Stimulated activated CD8-positive, alpha-beta memory T cell treated with anti-CD3 and anti-CD28 coated beads, Interleukin-12 subunit alpha, Interleukin-12 subunit beta, amount 100 ng/mL, for 24 hours (primary cell): ENCODE measurements at regions not wholly inside any gene's neighbourhood (a gene's known extent, or its start where the extent isn't known, plus 50 kb on each side); places are given as distances from the start of the nearest gene placed in this dataset.

ENCODE experiments used
- DNase-seq: peaks from one replicate; pipeline ENCODE4 v3.0.0-alpha.2; 2020; ENCODE audit errors: extremely low read depth

DNA sequence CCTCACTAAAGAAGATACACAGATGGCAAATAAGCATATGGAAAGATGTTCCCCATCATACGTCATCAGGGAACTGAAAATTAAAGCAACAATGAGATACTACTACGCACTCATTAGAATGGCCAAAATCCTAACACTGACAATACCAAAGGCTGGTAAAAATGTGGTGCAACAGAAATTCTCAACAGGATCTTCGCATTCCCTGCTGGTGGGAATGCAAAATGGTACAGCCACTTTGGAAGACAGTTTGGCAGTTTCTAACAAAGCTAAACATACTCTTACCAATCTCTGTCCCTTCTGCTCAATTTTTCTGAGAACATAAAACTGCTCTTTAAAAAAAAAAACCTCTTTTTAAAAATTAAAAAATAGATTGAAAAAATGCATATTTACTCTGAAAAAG lies 300.2 kb downstream of the FBXW7 start:
- DNase-seq = no peak

DNA sequence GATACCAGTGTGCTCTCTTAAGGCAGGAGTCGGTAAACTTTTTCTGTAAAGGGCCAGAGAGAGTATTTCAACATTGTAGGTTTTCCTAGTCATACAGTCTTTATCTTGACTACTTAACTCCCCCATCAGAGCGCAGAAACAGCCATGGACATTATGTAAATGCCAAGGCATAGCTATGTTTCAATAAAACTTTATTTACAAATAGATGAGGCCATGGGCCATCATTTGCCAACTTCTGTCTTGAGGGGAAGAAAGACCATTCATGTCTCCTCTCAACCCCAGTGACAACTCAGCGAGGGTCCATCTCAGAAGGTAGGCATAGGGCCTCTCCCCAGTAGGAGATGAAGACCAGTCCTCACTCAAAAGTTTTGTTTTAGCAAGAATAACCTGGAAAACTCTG lies 301.3 kb downstream of the FBXW7 start:
- no peak for DNase-seq

DNA sequence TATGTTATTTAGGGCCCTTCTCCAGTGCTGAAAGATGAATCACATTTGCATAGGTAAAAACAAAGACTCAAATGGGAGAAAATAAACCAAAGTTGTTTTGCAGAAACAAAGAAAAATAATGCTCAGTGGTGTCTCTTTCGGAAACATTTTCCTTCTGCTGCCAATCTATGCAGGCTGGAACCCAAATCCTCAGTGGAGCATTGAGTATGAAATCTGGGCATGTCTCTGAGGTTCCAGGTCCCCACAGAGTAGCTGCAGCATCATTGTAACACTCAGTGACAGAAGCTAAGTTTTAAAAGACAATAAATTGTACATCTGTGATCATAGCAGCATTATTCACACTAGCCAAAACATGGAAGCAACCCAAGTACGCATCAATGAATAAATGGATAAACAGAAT lies 303.6 kb downstream of the FBXW7 start:
- no peak for DNase-seq

GRCh38 chr4:152229782-152230289 lies 306.1 kb downstream of the FBXW7 start:
- no peak for DNase-seq

DNA sequence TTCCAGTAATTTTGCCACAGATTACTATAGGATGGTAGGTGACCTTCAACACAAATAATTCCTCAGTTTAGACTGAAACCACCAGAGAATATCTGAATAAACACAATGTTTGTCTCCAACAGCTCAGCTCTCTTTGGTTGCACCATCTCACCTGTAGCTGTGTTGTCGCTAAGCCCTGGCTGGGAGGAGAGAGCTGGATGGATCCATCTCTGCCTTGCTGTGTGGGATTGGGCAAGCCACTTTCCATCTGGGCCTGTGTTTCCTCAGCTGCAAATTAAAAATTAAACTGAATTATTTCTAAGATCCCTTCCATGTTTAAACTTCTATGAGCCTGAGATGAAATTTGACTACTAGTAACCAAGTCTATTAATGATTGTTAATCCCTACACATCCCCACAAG lies 310.2 kb downstream of the FBXW7 start:
- no peak for DNase-seq

- DNase-seq = no peak
These were observed 311.0 kb downstream of the FBXW7 start for GRCh38 chr4:152224721-152225420.

DNA sequence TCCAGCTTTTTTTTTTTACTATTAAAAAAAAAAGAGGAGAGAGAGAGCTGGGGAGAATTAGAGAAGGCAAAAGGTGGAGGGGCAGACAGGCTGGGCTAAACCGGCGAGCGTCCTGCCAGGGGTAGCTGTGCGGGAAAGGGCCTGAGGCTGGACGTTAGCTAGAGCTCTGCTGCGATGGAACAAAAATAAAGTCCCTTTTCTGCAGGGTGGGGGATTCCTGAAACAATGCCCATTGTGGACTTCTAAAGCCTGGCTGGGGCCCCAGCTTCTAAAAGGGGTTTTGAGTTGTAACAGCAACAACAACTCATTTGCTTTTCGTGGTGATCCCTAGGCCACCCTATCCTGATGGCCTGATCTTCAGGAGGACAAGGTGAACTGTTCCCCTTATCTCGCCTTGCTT lies 311.7 kb downstream of the FBXW7 start:
- no peak for DNase-seq

DNA sequence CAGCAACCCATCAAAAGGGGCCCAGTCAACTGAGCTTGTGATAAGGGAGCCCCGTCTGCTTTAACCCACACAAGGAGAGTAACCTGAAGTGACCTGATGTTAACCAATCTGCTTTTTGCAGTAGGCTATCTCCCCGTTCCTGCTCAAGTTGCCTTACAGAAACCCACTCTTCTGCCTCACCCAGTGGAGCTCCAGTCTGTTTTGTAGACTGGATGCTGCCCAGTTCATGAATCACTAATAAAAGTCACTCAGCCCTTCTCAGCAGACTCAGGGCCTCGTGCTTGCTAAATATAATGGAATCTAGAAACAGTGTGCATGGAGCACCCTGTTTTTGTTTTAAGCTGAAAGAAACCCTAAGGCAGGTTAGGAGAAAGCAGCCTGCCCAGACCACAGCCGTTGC lies 312.3 kb downstream of the FBXW7 start:
- no peak for DNase-seq

- no peak for DNase-seq
These were observed 313.9 kb downstream of the FBXW7 start for GRCh38 chr4:152221816-152222516.

DNA sequence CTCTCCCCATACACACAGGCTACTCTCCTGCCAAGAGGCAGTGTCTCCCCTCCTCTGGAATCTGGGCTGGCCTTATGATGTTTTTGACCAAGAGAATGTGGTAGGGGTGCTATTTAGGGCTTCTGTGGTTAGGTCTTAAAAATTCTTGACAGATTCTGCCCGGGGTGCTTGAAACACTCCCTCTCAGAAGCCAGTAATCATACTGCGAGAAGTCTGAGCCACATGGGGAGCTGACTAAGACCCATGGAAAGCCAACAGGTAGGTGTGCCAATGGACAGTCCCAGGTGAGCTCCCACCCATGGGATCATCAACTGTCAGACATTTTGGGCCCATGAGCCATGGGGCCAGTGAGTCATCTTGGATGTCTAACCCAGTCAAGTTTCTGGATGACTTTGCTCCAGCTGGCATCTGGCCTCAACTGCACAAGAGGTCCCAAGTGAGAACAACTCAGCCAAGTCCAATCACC lies 315.7 kb downstream of the FBXW7 start:
- DNase-seq = no peak

DNA sequence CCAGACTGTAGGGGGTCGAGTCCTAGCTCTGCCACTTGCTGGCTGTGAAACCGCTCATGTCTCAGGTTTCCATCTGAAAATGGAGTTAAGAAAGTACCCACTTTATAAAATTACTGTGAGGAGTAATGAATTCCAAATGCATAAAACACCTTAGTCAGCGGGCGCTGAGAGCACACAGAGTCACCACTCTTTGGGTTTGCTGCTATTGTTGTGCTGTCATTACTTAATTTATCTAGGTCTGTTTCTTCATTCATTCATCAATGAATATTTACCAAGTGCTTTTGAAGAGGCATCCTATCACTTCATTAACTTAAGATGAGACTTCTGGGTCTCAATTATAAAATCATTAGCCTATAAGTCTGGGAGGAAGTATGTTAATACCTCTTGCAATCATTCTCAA lies 317.3 kb downstream of the FBXW7 start:
- DNase-seq = no peak

DNA sequence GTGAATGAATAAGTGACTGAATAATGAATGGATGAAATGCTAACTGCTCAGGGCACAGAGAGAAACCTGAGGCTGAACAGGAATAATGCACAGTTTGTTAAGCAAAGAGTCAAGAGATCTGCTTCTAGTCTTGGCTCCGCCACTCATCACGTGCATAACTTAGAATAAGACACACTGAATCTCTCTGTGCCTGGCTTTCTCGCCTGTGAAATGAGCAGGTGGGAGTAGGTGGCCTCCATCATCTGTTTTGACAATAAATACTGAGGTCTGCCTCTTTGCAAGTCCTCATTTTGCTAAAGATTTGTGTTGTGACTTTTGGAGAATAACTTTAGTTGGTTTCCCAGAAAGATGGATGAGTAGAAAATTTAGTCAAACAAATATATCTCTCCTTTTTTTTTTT lies 318.0 kb downstream of the FBXW7 start:
- no peak for DNase-seq

- DNase-seq = no peak
These were observed 323.8 kb downstream of the FBXW7 start for GRCh38 chr4:152211936-152212653.

- DNase-seq = no peak
These were observed 326.0 kb downstream of the FBXW7 start for GRCh38 chr4:152209772-152210493.

DNA sequence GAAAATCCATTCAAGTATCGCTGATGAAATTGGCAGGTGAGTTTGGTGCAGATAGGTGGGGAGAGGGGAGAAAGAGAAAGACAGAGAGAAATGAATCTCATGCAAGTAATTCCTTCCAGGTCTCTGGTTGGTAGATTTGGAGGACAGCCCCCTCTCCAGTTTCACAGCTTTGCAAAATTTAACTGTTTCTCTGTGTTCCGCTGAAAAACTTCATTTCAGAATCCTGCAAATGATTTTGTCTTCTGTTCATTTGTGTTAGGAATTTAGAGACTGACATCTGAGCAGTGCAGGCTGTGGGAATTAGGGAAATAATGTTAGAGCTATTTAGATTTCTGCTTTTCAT lies 328.5 kb downstream of the FBXW7 start:
- no peak for DNase-seq

GRCh38 chr4:152206646-152207377 lies 329.1 kb downstream of the FBXW7 start:
- DNase-seq = no peak

DNA sequence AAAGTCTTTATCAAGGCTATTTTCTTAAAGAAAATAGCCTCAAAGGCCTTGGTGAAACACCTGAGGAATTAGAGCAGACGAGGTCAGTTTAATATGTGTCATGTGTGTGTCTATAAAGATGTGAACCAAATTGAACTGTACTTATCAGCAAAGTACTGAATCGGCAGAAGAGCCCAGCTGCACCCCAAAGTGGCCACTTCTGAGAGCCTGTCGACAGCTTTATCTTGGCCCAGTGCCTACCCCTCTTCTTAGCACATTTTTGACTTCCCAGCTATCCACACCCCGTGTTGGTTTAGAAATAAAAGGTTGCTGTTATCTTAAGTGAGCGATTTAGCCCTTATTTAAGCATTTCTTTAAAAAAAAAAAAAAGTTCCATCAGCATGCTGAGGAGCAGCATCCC lies 329.7 kb downstream of the FBXW7 start:
- no peak for DNase-seq

DNA sequence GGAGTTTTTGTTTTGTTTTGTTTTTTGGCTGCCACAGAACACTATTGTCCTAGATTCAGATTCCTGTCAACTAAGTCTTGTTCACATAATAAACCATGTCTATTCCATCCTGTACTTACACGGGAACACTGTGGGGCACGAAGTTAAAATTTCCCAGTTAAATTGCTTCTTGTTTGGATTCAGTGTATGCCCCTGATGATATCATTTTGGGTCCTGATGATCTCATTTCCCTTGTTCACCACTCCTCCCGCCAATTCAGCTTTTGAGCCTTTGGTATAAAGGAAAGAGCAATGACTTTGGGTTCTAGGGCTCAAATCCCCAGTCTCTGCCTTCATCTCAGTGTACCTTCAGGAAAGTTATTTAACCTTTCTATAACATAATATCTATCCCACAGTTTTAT lies 333.5 kb downstream of the FBXW7 start:
- no peak for DNase-seq

DNA sequence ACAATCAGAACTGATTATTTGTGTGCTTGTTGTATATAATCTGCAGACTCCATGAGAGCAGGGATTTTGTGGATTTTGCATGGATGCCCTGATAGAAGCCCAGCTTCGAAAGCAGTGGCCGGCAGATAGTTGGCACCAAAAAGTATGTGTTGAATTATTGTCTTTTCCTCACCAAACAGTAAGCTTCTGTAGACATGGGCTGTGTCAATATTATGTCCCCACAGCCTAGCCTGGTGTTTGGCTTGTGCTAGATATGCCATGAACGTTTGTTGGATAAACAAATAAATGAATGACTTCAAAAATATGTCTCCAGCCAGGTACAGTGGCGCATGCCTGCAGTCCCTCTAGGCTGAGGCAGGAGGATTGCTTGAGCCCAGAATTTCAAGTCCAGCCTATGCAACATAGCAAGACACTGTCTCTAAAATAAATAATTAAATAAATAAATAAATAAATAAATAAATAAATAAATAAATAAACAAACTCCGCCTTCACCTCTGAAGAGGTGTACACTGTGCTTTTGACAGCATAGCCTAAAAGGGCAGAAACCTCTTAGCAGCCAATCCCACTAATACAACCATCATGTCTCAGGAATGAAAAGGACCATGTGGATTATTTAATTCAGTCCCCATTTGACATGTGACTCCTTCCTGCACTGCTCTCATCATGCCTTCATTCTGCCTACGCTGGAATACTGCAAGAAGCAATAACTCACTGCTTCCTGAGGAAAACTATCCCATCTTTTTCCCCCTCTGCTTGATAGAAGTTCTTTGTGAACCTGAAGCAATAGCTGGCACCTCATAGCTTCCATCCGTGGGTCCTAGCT lies 335.2 kb downstream of the FBXW7 start:
- DNase-seq = no peak

GRCh38 chr4:152197211-152197610 lies 338.7 kb downstream of the FBXW7 start:
- DNase-seq = no peak

- no peak for DNase-seq
These were observed 340.0 kb downstream of the FBXW7 start for GRCh38 chr4:152195888-152196287.
